Right cardiac atrium (tissue), 5 donors: ENCODE measurements at regions not wholly inside any gene's neighbourhood (a gene's known extent, or its start where the extent isn't known, plus 50 kb on each side); places are given as distances from the start of the nearest gene placed in this dataset.
A peak's percentile ranks its signal among the peaks of the same experiment; 100 is the strongest.

ENCODE experiments used
- ATAC-seq, 2 donors: fragments of 200-7000 bp; cut with Tn5 transposase; one replicate each; pipeline versions ENCODE4 v1.8.0 to v1.9.1; 2020; ENCODE audit warnings: moderate library complexity in 2 of 2, mild to moderate bottlenecking in 1 of 2
- DNase-seq, 3 donors: peaks; one replicate each; pipeline ENCODE4 v3.0.0-alpha.2; 2020
- H3K27ac ChIP-seq: one replicate; pipeline ENCODE4 v1.5.1; 2013; ENCODE audit warnings: mild to moderate bottlenecking, low read length, control low read depth, moderate library complexity
- H3K27me3 ChIP-seq: one replicate; pipeline ENCODE4 v1.6.1; 2013; ENCODE audit not compliant: control insufficient read depth, insufficient read depth
- H3K4me1 ChIP-seq: one replicate; pipeline ENCODE4 v1.6.1; 2013; ENCODE audit warnings: low read length; ENCODE audit not compliant: control insufficient read depth, insufficient read depth
- H3K4me3 ChIP-seq: one replicate; pipeline ENCODE4 v1.5.1; 2013; ENCODE audit warnings: low read length, control low read depth
- H3K9me3 ChIP-seq: one replicate; pipeline ENCODE4 v1.6.1; 2013; ENCODE audit warnings: low read length; ENCODE audit not compliant: control insufficient read depth
- WGBS: extraction: QIAGEN DNeasy Blood & Tissue Kit; methylation state at CpG from one replicate; pipeline ENCODE4 v1.1.7; 2013; 5-methylcytosine and 5-hydroxymethylcytosine counted together
- intact Hi-C, 4 donors: fragments of 100-400 bp; cut with DNase I; formaldehyde crosslinking; loops; one replicate each; pipeline versions ENCODE4 v1.11.0 to v1.14.0; 2022 to 2023
- donor health status: healthy with polysubstance abuse.
- donor health status: DM: no; HTN: yes; CAD: no.
- donor health status: DM: no; HTN: no; CAD: no.
- donor health status: DM: no; HTN: yes; CAD: no; lungs with severe emphysema.
- donor health status: DM: yes; HTN: yes; CAD: no.

DNA sequence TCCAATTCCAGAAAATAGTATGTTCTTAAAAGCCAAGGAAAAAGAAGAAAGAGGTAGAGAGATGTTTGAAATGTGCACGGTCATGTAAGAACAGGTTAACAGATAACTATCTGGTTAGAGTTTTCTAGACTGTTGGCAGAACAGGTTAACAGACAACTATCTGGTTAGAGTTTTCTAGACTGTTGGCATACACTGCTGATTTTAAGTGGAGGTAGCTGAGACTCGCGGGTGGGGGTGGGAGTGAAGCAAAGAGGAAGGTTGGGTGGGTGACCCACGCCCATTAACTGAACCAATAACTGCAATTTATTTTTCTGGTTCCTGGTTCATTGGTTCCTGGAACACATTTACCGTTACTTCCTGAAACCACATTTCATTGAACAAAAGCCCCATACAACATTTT lies 157.5 kb downstream of the ELOVL4 start:
- ATAC-seq = no peak
- no peaks in the 10 kb centered on the region for H3K27me3 ChIP-seq
- intact Hi-C loops = no loop called here
- no peaks in the 10 kb centered on the region for H3K4me1 ChIP-seq
- no peak overlapping the region for H3K4me3 ChIP-seq
- no peak for DNase-seq
- H3K9me3 ChIP-seq = no peaks in the 10 kb centered on the region
- 88% methylated on average over 5 of the region's 5 CpGs for WGBS
- H3K27ac ChIP-seq = no peak overlapping the region

DNA sequence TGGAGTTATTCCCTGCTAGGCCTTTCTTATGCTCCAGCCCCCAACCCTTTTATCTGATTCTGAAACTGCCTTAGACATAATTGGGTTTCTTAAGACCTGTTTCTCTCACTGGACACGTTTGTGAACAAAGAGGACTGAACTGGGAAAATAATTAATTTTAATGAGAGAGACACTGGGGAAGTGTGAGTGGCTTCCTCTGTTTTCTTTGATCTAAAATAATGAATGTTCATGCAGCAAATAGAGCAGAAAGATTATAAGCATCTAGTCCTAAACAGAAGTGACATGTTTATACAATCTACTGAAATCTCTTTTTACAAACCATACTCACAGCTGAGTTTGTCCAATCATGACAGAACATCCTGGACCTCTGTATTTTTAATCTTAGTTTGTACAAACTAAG lies 157.6 kb downstream of the SH3BGRL2 start:
- H3K27me3 ChIP-seq = no peaks in the 10 kb centered on the region
- H3K27ac ChIP-seq = no peak overlapping the region
- H3K4me1 ChIP-seq = no peaks in the 10 kb centered on the region
- intact Hi-C loops = no loop called here
- H3K9me3 ChIP-seq = no peaks in the 10 kb centered on the region
- WGBS = 25% methylated on average over 1 of the region's 1 CpG
- H3K4me3 ChIP-seq = no peak overlapping the region
- ATAC-seq (no peak), DNase-seq (no peak)

- Histone ChIP-seq H3K27ac (no peak overlapping the region), H3K4me1 (no peaks in the 10 kb centered on the region), H3K4me3 (no peak overlapping the region), H3K27me3 (no peaks in the 10 kb centered on the region), H3K9me3 (no peaks in the 10 kb centered on the region)
- WGBS = 88% methylated on average over 3 of the region's 3 CpGs
- intact Hi-C loops = no loop called here
- ATAC-seq (no peak), DNase-seq (no peak)
These were observed 156.5 kb downstream of the SH3BGRL2 start for GRCh38 chr6:79787626-79788025.

DNA sequence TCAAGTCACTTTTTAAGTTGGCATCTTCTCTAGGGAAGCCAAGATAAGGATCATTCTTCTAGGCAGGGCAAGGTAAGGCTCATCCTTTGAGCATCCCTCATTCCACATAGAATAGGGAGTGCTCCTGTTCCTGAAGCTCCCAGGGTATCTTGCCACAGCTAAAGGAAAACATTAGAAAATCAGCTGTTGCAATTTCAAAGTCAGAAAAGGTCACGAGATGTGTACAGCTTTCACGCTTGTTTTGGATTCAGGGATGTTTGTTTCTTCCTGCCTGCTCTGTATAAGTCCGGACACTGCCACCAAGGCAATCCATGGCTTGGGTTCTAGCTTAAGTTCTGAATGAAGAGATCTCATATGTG lies 153.2 kb downstream of the SH3BGRL2 start:
- intact Hi-C loops = no loop called here
- Histone ChIP-seq H3K4me3 (no peak overlapping the region), H3K27ac (no peak overlapping the region), H3K4me1 (no peaks in the 10 kb centered on the region), H3K27me3 (no peaks in the 10 kb centered on the region), H3K9me3 (no peaks in the 10 kb centered on the region)
- DNase-seq (no peak), ATAC-seq (no peak)
- WGBS = 67% methylated on average over 3 of the region's 3 CpGs

DNA sequence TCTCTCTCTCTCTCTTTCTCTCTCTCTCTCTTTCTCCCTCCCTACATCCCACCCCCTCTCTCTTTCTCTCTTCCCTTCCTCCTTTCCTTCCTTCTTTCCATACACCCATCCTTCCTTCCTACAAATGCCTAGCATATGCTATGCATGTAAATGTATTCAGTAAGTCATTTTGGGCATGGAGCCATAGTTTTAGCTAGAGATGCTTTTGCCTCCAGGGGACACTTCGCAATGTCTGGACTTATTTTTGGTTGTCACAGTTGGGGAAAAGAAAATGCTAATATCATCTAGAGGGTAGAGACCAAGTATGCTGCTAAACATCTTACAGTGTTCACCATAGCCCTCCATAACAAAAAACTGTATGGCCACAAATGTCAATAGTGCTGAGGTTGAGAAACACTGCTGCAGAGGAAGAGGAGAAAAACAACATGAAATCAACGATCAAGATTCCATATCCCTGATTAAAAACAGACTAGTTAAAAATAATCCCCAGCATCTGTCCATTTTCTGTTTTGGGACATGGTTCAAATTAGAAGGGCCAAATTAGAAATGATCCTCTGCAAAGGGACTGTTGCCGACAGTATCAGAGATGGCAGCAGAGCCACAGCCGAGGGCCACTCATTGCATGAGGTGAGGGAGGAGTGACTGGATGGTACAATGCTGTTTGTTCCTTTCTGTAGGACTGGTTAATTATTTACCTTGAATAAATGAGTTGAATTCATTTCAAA lies 152.7 kb downstream of the SH3BGRL2 start:
- Histone ChIP-seq H3K9me3 (no peaks in the 10 kb centered on the region), H3K27me3 (no peaks in the 10 kb centered on the region), H3K27ac (no peak overlapping the region), H3K4me1 (no peaks in the 10 kb centered on the region), H3K4me3 (no peak overlapping the region)
- DNase-seq (no peak), ATAC-seq (no peak)
- intact Hi-C loops = no loop called here
- WGBS = 80% methylated on average over 4 of the region's 4 CpGs

- H3K4me1 ChIP-seq = no peaks in the 10 kb centered on the region
- H3K9me3 ChIP-seq = no peaks in the 10 kb centered on the region
- no peak overlapping the region for H3K27ac ChIP-seq
- WGBS = 84% methylated on average over 5 of the region's 5 CpGs
- DNase-seq (no peak), ATAC-seq (no peak)
- H3K4me3 ChIP-seq = no peak overlapping the region
- H3K27me3 ChIP-seq = no peaks in the 10 kb centered on the region
- intact Hi-C loops = no loop called here
These were observed 151.9 kb downstream of the SH3BGRL2 start for GRCh38 chr6:79782792-79783580.

GRCh38 chr6:79781916-79782315 lies 150.8 kb downstream of the SH3BGRL2 start:
- intact Hi-C loops = no loop called here
- H3K27me3 ChIP-seq = no peaks in the 10 kb centered on the region
- H3K4me3 ChIP-seq = no peak overlapping the region
- H3K9me3 ChIP-seq = no peaks in the 10 kb centered on the region
- ATAC-seq (no peak), DNase-seq (no peak)
- WGBS = 89% methylated on average over 4 of the region's 4 CpGs
- no peak overlapping the region for H3K27ac ChIP-seq
- no peaks in the 10 kb centered on the region for H3K4me1 ChIP-seq

DNA sequence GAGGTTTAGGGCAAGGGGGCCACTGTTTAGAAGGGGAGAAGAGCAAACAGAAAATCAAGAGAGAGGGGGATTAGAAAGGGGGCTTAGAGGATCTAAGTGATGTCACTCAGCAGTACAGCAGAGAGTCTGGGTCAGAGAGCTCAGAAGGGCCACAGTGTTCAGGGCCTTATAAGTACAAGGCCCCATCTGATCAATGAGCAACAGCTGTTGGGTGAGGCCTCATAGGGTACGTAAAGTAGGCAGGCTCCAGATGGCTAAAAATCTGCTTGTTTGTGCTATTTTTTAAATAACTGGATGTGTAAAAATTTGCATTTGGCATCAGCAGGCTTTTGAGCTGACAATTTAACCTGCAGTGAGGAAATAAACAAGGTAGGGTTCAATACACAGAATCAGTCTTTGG lies 149.8 kb downstream of the SH3BGRL2 start:
- Histone ChIP-seq H3K4me1 (no peaks in the 10 kb centered on the region), H3K27ac (no peak overlapping the region), H3K27me3 (no peaks in the 10 kb centered on the region), H3K9me3 (no peaks in the 10 kb centered on the region), H3K4me3 (no peak overlapping the region)
- DNase-seq (no peak), ATAC-seq (no peak)
- WGBS = 97% methylated on average over 1 of the region's 1 CpG
- intact Hi-C loops = no loop called here

GRCh38 chr6:79778816-79779215 lies 147.7 kb downstream of the SH3BGRL2 start:
- Histone ChIP-seq H3K9me3 (no peaks in the 10 kb centered on the region), H3K4me1 (no peaks in the 10 kb centered on the region), H3K27ac (no peak overlapping the region), H3K27me3 (no peaks in the 10 kb centered on the region), H3K4me3 (no peak overlapping the region)
- 94% methylated on average over 4 of the region's 4 CpGs for WGBS
- intact Hi-C loops = loop anchor here in 2 of 4 donors (5.0 to 10.0 kb wide), 2 partner anchors 88 to 316 kb away; no protein-coding TSS in a partner anchor
- DNase-seq (no peak), ATAC-seq (no peak)

GRCh38 chr6:79777713-79778579 lies 146.8 kb downstream of the SH3BGRL2 start:
- Histone ChIP-seq H3K9me3 (no peaks in the 10 kb centered on the region), H3K27ac (no peak overlapping the region), H3K4me1 (no peaks in the 10 kb centered on the region), H3K27me3 (no peaks in the 10 kb centered on the region), H3K4me3 (peak overlapping the region; percentile 55)
- ATAC-seq = peak; percentile 93 to 95
- 18% methylated on average over 34 of the region's 34 CpGs for WGBS
- peak; percentile 83 to 92 (median 91) for DNase-seq
- intact Hi-C loops = loop anchor here in 2 of 4 donors (5.0 to 10.0 kb wide), 2 partner anchors 89 to 317 kb away; no protein-coding TSS in a partner anchor

DNA sequence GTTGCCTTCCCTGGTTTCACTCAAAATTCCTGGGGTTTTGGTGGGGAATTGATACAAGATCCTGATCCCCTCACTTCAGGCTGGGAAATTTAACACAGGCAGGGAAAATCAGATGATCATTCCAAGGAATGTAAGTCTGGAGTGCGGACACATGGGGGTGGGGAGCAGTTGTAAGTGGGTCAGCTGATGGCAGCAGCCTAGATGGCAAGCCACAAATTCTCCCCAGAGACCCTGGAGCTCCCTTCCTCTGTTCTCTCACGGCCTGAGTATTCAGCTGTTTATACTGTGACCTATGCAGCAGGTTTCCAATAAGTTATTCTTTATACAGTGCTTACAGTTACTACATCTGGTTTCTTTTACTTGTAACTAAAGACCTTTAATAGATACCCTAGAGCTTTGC lies 144.9 kb downstream of the SH3BGRL2 start:
- H3K27ac ChIP-seq = no peak overlapping the region
- no peaks in the 10 kb centered on the region for H3K4me1 ChIP-seq
- intact Hi-C loops = loop anchor here in 2 of 4 donors (5.0 to 10.0 kb wide), 2 partner anchors 91 to 319 kb away; no protein-coding TSS in a partner anchor
- H3K4me3 ChIP-seq = no peak overlapping the region
- no peak for DNase-seq
- H3K27me3 ChIP-seq = no peaks in the 10 kb centered on the region
- ATAC-seq = no peak
- H3K9me3 ChIP-seq = no peaks in the 10 kb centered on the region
- 66% methylated on average over 2 of the region's 2 CpGs for WGBS
